GM19455 (cell line): ENCODE measurements at regions not wholly inside any gene's neighbourhood (a gene's known extent, or its start where the extent isn't known, plus 50 kb on each side); places are given as distances from the start of the nearest gene placed in this dataset.
"Not testable (repeated sequence)": the region's sequence is repeated elsewhere in the genome, so short reads cannot be mapped to it uniquely, and the experiment has no call there.

Source experiments
- ATAC-seq: cut with Tn5 transposase; IDR thresholded peaks from one replicate; pipeline ENCODE4 v1.9.1; 2021; ENCODE audit not compliant: unreplicated experiment

DNA sequence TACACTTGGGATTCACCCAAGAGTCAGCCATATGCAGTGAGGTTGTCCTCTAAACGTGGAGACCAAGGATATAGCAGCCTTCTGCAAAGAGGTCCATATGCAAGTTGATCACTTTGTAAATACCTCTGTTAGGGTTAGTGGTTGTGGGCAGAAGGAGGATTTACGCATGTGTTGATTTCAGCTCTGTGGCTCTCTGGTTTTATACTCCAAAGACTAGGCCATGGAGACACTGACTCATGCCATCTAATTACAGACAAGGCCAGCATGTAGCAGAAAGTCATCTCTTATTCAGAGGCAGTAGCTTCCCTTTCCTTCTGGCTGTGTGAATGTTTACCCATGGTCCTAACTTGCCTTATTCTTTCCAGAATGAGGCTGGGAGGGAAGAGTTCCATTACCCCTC lies 140.9 kb upstream of the GOLGA6L4 start:
- ATAC-seq, result not testable (repeated sequence)

DNA sequence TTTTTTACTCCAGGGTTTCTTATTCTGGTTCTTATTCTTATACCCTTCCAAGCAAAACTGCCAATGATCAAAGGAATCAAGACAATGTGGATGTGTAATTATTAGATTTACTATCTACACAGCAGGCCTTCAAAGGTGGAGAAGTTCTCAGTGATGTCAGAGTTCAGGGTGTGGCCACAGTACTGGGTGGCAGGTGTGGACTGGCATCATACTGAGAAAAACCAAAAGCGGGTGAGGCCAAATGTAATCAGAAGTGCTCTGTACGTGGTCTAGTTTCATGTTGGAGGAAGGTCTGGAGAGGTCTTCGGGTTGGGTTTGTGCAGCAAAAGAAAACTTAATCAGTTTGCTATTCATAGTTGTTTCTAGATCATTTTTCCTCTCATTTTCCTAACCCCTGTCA lies 138.5 kb upstream of the GOLGA6L4 start:
- ATAC-seq, result not testable (repeated sequence)

DNA sequence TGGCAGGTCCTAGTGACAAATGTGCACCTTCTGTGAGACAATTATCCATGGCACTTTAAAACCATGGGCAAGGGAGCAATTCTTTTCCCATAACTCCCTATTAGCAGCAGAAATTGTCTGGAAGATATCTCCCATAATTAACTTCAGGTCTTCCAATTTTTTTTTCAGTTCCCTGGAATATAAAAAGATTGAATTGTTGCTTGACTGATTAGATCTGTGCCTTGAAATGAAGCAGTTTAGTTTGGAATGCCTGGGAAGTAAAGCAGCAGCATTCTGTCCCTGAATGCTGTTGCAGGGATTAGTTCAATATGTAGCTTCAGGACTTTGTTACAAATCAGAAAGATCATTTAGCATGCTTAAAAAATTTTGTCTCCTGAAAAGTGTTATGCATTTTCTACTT lies 137.0 kb upstream of the GOLGA6L4 start:
- no peak for ATAC-seq

DNA sequence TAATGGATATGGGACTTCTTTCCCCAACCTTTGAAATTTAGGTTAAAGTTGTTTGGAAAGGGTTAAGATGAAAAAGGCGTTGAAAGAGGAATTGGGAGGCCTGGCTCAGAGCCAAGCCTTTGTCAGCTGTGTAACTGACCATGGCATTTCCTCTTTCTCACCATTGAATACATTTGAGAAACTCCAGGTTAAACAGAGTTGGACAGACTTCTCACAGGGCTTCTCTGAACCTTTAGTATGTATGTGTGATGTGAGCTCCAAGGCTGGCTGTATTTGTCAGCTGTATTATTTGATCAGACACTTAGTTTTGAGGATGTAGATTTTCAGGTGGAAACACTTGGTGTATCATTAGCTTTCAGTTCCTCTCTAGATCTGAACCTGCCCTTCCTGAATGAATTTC lies 136.4 kb upstream of the GOLGA6L4 start:
- no peak for ATAC-seq

DNA sequence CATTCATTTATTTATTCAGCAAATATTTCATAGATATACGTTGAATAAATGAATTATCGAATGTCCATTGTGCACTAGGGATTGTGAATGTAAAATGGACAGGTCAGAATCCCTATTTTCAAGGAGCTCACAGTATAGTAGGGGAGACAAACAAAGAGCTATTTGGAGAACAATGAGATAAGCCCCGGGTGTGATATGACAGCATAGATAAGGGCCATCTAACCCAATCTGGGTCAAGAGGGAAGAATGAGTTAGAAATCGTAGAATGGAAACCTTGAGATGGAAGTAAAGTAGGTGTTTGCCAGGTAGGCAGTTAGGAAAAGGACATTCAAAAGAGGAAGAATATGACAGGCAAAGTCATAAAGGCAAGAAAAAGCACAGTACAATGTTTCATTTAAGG lies 132.2 kb upstream of the GOLGA6L4 start:
- ATAC-seq, result no peak

DNA sequence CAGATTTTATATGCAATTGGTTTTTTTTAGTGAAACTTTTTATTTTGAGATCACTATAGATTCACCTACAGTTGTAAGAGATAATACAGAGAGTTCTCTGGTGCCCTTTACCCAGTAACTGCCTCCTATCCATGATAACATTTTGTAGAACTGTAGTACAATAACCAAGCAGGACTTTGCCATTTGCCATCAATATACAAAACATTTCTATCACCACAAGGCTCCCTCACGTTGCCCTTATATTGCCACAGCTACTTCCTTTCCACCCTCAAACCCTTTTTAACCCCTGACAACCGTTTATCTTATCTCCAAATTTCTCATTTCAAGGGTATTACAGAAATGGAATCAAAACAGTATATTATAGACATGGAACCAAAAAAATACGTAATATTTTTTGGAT lies 130.7 kb upstream of the GOLGA6L4 start:
- no peak for ATAC-seq

DNA sequence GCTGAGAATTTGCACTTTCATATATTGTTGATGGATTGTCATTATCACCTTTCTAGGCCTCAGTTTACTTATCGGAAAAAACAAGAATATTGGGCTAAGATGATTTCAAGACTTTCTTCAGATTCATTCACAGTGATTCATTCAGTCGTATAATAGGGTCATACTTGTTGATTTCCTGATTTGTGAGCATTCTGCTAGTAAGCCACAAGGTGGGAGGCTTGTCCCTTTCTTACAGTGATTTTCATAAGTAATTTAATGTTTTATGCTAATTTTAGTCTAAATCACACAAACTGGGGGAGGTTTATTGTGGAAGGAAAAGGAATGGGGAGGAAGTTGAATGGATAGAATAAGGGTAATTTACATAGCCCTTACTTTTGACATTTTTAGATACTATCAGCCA lies 126.8 kb upstream of the GOLGA6L4 start:
- ATAC-seq, result no peak

DNA sequence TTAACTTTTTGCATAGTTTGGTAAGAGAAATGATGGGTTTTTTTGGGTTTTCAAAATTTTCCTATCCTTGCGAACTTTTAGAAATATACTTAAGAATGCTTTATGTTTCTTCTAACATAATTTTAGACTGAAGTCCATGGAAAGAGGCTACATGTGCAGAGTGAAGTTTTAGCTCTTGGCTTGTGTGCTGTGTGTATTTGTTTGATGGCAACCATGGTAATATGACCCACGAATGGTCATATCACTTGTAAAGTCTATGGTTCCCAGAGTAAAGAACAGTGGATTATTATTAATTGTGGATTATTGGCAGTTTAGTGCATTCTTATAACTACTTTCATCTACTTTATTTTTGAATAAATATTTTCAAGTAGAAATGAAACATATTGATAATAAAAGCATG lies 124.0 kb upstream of the GOLGA6L4 start:
- no peak for ATAC-seq

DNA sequence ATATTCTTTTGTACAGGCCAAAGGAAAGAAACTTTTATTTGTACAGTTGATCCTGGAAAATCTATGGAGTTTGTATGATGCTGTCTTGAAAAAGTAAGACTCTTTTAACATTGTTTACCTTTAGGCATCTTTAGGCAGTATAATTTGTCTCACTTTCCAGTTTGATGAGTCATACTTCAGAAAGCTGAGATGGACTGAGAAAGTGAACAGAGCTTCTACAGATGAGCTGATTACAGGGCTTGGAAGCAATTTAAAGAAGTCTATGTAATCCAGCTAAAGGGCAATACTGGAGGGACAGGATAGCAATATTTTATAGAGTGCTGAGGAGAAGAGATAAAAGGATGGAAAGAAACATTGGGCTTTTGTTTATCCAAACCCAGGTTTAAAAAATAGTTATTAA lies 123.5 kb upstream of the GOLGA6L4 start:
- ATAC-seq, result no peak

DNA sequence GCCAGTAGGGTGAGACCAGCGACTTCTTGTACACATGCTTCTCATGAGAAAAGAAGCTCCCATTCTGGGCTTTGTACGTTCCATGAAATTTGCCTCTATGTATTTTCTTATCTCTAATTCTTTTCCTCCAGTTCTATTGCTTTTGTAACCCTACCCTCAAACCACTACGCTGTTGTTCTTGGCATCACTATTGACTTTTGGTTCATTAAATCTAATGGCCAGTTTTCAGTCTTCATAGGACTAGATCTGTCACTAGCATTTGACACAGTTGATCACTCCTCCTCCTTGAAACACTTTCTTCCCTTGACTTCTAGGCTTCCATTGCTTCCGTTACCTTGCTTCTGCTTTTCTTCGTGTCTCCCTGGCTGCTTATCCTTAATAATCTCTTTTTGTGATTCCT lies 121.7 kb upstream of the GOLGA6L4 start:
- ATAC-seq, result no peak

DNA sequence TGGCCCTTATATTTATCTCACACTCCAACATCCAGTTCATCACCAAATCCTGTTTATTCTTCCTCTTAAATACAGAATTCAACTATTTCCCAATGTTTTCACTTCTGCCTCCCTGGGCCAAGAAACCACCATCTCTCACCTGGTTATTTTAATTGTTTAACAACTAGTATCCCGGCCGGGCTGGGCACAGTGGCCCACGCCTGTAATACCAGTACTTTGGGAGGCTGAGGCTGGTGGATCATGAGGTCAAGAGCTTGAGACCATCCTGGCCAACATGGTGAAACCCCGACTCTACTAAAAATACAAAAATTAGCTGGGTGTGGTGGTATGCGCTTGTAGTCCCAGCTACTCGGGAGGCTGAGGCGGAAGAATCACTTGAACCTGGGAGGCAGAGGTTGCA lies 120.9 kb upstream of the GOLGA6L4 start:
- not testable (repeated sequence) for ATAC-seq

DNA sequence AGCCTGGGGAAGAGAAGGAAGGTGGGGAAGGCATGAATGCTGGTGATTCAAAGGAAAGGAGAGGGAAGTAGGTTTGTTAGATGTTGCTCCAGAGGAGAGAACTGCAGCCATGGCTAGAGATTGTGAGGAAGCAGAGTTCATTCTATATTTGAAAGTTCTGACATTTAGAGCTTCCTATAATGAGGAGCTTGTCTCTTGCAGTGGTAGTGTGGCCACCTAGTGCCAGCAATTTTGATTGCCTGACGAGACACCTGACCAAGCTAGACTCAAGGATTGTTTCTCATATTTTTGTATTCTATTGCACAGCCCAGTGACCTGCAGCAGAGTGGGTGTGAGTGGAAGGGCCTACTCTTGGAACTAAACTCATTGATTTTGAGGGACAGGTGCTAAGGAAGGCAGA lies 116.2 kb upstream of the GOLGA6L4 start:
- not testable (repeated sequence) for ATAC-seq

DNA sequence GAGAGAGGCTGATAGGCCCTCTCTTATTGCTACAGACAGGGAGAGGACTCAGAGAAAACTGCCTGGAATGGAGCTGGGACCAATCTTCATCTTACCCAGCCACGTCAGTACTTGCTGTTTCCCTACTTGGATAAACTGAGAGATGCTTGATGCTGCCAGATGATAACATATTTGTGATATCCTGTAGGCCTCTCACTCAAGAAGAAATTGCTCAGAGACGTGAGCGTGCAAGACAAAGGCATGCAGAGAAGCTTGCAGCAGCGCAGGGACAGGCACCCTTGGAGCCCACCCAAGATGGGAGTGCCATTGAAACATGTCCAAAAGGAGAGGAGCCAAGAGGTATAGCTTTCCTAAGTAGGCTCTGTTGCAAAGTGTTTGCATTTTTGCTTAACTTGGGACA lies 114.7 kb upstream of the GOLGA6L4 start:
- not testable (repeated sequence) for ATAC-seq

DNA sequence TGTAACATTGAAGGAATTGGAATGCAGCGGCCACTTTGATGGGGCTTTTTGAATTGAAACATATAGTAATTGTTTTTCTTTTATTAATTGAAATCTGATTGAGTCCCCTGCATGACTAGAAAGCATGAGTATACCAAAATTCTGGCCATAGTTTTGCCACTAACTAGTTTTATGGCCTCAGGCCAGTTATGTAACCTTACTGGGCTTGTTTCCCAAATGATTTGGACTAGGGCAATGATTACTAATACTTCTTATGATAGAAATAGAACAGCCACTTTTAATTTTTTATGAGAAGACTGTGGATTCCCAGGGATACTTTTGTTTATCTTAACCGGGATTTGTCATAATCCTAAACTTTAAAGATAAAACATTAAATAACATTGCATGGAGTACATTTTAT lies 106.9 kb upstream of the GOLGA6L4 start:
- ATAC-seq, result not testable (repeated sequence)

DNA sequence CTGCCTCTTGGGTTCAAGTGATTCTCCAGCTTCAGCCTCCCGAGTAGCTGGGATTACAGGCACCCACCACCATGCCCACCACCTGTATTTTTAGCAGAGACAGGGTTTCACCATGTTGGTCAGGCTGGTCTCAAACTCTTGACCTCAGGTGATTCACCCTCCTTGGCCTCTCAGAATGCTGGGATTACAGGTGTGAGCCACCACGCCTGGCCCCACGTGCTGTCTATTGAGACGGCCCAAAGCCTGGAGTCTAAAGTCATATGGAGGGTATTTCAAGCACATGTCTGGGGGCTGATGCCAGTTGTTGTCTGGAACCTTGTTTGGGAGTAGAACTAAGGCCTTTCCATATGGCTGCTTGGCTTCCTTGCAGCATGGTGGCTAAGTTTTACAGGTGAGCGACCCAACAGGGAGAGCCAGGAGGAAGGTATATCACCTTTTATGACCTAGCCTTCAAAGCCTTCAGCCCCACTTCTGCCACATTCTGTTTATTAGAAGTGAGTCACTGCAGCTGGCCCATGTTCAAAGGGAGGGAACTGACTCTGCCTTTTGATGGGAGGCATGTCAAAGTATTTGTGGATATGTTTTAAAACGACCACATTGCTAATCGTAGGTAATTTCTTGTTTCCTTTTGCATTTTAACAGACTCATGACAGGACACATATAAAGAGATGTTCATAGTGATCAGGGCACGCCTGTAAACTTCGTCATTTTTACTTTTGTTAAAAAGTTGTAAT lies 105.3 kb upstream of the GOLGA6L4 start:
- ATAC-seq, result not testable (repeated sequence)

DNA sequence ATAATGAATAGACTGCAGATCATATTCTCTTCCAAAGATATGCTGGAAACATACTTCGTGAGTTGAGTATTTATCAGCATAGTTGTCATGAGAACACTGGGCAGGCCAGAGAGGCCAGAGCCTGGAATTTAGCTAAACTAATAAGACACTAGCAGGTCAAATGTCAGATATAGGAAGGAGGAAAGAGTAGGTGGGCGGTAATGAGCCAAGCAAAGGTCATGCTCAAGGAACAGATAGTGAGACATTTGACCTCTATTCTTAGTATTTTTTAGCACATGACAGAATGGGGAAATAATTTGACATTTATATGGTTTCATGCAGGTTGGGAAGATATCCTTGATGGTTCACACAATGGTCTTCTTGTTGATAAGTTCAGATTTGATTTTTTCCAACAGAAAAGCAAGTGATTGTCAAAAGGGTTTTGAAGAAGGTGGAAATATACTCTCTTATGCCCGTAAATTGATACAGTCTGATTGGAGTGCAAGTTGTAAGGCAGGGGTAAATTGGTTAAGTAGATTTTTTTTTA lies 99.6 kb upstream of the GOLGA6L4 start:
- ATAC-seq, result not testable (repeated sequence)

DNA sequence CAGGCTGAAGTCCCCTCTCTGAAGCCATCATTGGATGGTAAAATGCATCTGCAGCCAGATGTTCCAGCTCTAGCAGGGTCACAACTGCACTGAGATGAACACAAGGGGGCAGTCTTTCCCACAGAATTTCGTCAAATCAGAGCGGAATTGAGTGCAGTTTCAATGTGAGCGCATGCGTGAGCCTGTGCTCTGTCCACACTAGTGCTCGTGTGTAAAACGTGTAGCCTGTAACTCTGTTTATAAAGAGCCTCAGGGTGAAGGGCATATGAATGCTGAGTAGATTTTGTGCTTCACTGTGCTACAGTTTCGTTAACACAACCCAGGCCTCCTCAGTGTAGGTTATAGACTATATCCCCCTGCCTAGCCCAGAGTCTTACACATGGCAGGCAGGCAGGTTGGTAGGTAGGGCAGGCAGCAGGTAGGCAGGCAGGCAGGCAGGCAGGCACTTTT lies 92.7 kb upstream of the GOLGA6L4 start:
- ATAC-seq, result peak; percentile 99

DNA sequence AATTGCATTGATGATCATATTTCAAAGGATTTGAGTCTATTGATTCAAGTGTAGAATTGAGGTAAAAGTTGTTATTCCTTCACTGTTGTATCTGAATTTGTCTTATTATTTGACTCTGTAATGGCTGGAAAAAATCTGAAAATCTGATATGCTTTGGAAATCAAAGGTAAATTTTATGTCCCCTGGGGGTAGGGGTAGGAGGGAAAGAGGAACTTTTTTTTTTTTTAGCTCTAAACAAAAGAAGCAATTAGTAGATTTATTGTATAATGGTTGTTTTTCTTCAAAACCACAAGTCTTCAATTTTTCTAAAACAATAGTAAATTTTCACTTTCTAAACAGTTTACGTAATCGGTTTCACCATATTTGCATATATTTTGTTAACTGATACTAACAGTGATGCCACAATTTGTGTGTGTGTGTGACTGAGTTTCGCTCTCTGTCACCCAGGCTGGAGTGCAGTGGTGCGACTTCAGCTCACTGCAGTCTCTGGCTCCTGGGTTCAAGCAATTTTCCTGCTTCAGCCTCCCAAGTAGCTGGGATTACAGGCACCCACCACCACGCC lies 91.7 kb upstream of the GOLGA6L4 start:
- ATAC-seq, result no peak

DNA sequence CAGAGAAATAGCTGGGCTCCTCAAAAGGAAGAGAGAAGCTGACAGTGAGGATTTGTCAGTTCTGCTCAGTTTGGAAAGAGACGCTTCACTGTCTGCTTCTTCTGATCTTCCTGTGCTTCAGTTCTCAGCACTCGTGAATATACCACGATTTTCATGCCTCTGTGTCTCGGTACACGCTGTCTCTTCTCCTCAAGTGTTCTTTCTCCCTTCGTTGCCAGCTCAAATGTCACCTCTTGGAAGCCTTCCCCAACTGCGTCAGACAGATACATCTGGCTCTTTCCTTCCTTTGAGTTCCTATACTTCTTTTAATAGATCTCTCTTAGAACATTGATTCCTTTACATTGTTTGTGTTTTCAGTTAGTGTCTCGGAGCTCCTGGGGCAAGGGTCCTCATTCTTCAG lies 90.6 kb upstream of the GOLGA6L4 start:
- not testable (repeated sequence) for ATAC-seq

DNA sequence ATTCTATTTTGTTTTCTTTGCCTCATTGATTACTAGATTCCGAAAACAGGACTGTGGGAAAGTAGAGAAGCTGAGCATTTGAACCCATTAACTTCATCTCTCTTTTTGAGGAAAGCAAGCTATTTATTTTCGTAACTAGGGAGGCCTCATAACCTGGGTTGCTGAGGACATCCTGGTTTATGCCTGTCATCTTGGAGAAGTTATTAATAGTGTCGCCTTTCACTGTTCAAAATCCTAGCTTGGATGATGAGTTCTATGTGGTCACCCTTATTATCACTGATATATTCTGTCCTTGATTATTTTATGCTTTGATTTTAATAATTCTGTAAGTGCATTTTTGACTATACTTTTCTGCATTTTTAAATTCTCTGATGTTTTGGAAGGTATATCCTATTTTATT lies 89.3 kb upstream of the GOLGA6L4 start:
- not testable (repeated sequence) for ATAC-seq

DNA sequence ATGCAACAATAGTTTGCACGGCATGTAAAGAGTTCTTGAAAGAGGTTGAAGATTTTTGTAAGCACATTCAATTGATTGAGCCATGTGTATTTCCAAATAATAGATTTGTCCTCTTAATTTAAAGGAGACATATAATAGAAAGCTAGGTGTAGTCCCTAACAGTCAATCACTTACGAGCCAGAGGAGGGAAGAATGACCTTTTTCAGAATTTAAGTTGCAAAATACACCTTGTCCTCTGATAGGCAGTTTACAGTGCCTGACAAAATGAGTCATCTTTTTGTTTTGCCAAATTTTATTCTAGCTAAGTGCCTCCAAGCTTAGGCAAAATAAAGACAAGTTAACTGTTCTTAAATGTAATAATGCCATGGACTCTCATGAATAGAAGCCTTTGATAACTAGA lies 88.3 kb upstream of the GOLGA6L4 start:
- not testable (repeated sequence) for ATAC-seq

DNA sequence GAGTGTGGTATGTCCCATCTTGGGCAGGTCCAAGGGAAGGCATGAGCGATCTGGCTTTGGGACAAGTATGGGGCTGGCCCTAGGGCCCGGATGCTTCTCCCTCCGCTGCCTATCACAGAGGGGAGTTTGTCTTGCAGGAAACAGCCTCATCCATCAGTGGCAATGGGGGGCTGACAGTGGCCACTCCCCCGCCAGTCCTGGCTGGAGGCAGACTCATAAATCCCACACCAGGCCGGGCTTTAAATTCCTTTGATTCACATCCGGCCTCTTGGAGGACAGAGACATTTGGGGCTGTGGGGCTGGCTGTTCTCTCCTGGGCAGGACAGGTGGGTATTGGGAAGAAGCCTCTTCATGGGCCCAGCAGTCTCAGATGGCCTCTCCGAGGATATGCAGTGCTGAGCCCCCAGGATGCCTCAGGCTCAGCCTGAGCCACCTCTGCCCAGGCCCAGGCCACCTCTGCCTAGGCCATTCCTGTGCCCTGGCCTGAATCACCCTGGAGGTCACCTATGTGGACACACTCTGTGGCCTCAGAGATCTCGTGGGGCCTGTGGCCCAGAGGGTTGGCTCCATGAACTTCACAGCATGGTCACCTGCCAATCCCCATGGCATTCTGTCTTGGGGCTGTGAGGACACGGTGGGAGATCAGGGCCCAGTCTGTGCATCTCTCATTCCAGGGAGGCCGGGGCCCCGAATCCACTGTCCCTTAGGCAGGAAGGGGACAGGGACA lies 84.2 kb upstream of the GOLGA6L4 start:
- ATAC-seq, result no peak
